H1 (cell line): ENCODE measurements at regions not wholly inside any gene's neighbourhood (a gene's known extent, or its start where the extent isn't known, plus 50 kb on each side); places are given as distances from the start of the nearest gene placed in this dataset.

ENCODE experiments used
- CTCF ChIA-PET: fragments of 300-600 bp; sonication (Branson Sonifier 250); formaldehyde crosslinking; loops from one replicate; lab custom pipeline; 2021; ENCODE audit not compliant: partially characterized antibody; lab: Charles Lee
- POLR2A ChIA-PET: fragments of 300-600 bp; sonication (Branson Sonifier 250); formaldehyde crosslinking; loops from one replicate; lab custom pipeline; 2021; ENCODE audit warnings: inconsistent platforms; ENCODE audit not compliant: partially characterized antibody; lab: Charles Lee
- DNase-seq, 2 experiments: peaks; one replicate each; pipeline versions ENCODE4 v3.0.0 to v3.0.0-alpha.2; 2010 to 2022; ENCODE audit warnings: low spot score in 2 of 2, low read depth in 1 of 2, mixed read lengths in 1 of 2
- FAIRE-seq: peaks from 2 replicates; lab custom pipeline; 2011; peaks lifted over from hg19 to GRCh38; lab: Jason Lieb, UNC
- H2AFZ ChIP-seq: 2 replicates; pipeline ENCODE4 v1.8.1; 2012; ENCODE audit warnings: low read length, inconsistent platforms
- H2AK5ac ChIP-seq: 2 replicates; pipeline ENCODE4 v1.6.1; 2013; ENCODE audit warnings: low read depth, low read length
- H2BK120ac ChIP-seq: replicated peaks from 2 replicates; pipeline ENCODE3; 2013; ENCODE audit warnings: low read depth, low read length, inconsistent platforms
- H2BK12ac ChIP-seq: 2 replicates; pipeline ENCODE4 v1.6.1; 2013; ENCODE audit warnings: low read depth, low read length
- H2BK15ac ChIP-seq: 2 replicates; pipeline ENCODE4 v1.6.1; 2013; ENCODE audit warnings: low read length
- H2BK20ac ChIP-seq: 2 replicates; pipeline ENCODE4 v1.6.1; 2013; ENCODE audit warnings: low read length
- H2BK5ac ChIP-seq: 2 replicates; pipeline ENCODE4 v1.6.1; 2013; ENCODE audit warnings: low read depth, low read length
- H3K14ac ChIP-seq: 2 replicates; pipeline ENCODE4 v1.6.1; 2013; ENCODE audit warnings: inconsistent platforms; ENCODE audit not compliant: insufficient read length
- H3K18ac ChIP-seq: 2 replicates; pipeline ENCODE4 v1.6.1; 2013; ENCODE audit warnings: low read length; ENCODE audit errors: extremely low read depth
- H3K23ac ChIP-seq: 2 replicates; pipeline ENCODE4 v1.6.1; 2013; ENCODE audit warnings: inconsistent platforms; ENCODE audit not compliant: insufficient read length
- H3K23me2 ChIP-seq: 2 replicates; pipeline ENCODE4 v1.6.1; 2013; ENCODE audit warnings: low read depth, low read length
- H3K27ac ChIP-seq: 2 replicates; pipeline ENCODE4 v1.6.1; 2011; ENCODE audit warnings: low read depth, low read length, inconsistent platforms
- H3K27me3 ChIP-seq, 4 experiments: replicated peaks in 1 of 4; 1 replicate in 1 of 4; 2 replicates in 3 of 4; pipeline versions ENCODE4 v1.6.1 to v1.8.1; 2011 to 2013; ENCODE audit warnings: low read length in 3 of 4, mild to moderate bottlenecking in 3 of 4, inconsistent platforms in 2 of 4, mixed read lengths in 2 of 4, moderate library complexity in 1 of 4; ENCODE audit not compliant: control insufficient read depth in 3 of 4, insufficient read depth in 3 of 4; ENCODE audit errors: extremely low read depth in 1 of 4
- H3K36me3 ChIP-seq, 4 experiments: 2 replicates each; pipeline versions ENCODE4 v1.6.1 to v1.8.1; 2011 to 2013; ENCODE audit warnings: mild to moderate bottlenecking in 4 of 4, low read length in 3 of 4, moderate library complexity in 2 of 4, control low read depth in 1 of 4, inconsistent platforms in 1 of 4; ENCODE audit not compliant: insufficient read depth in 4 of 4, control insufficient read depth in 2 of 4
- H3K4ac ChIP-seq: replicated peaks from 2 replicates; pipeline ENCODE3; 2013; ENCODE audit warnings: low read length, low read depth, mixed read lengths, inconsistent platforms; ENCODE audit not compliant: insufficient read length
- H3K4me1 ChIP-seq, 4 experiments: replicated peaks in 1 of 4; 1 replicate in 1 of 4; 2 replicates in 3 of 4; pipeline versions ENCODE4 v1.6.1 to v1.8.1; 2011 to 2013; ENCODE audit warnings: low read length in 3 of 4, inconsistent platforms in 2 of 4, mixed read lengths in 1 of 4; ENCODE audit not compliant: insufficient read depth in 4 of 4, control insufficient read depth in 3 of 4
- H3K4me2 ChIP-seq, 2 experiments: 2 replicates each; pipeline versions ENCODE4 v1.6.1 to v1.8.1; 2011 to 2013; ENCODE audit warnings: low read depth in 2 of 2, low read length in 2 of 2, control low read depth in 1 of 2, inconsistent platforms in 1 of 2, mild to moderate bottlenecking in 1 of 2; ENCODE audit not compliant: insufficient read depth in 1 of 2
- H3K4me3 ChIP-seq, 4 experiments: fragments of 200-600, 300-600 bp in 1 of 4; sonication (generic), shearing (Covaris generic), sonication (Bioruptor Twin) in 1 of 4; 2 replicates each; pipeline versions ENCODE4 v1.5.1 to v1.8.1; 2011 to 2016; ENCODE audit warnings: low read length in 4 of 4, low read depth in 3 of 4, control low read depth in 2 of 4, inconsistent platforms in 2 of 4, mild to moderate bottlenecking in 2 of 4, mixed read lengths in 1 of 4, moderate library complexity in 1 of 4; ENCODE audit not compliant: insufficient read depth in 2 of 4; ENCODE audit errors: extremely low read depth in 1 of 4
- H3K56ac ChIP-seq: replicated peaks from 2 replicates; pipeline ENCODE3; 2013; ENCODE audit warnings: low read depth, mild to moderate bottlenecking, mixed read lengths, low read length, inconsistent platforms; ENCODE audit not compliant: insufficient read length
- H3K79me1 ChIP-seq: 2 replicates; pipeline ENCODE4 v1.6.1; 2013; ENCODE audit warnings: low read depth, low read length, control low read depth
- H3K79me2 ChIP-seq, 2 experiments: 2 replicates each; pipeline versions ENCODE4 v1.6.1 to v1.8.1; 2012 to 2013; ENCODE audit warnings: low read length in 2 of 2, mild to moderate bottlenecking in 2 of 2, inconsistent platforms in 1 of 2; ENCODE audit not compliant: insufficient read depth in 2 of 2, control insufficient read depth in 1 of 2
- H3K9ac ChIP-seq, 4 experiments: replicated peaks in 1 of 4; 1 replicate in 1 of 4; 2 replicates in 3 of 4; pipeline versions ENCODE4 v1.6.1 to v1.8.1; 2011 to 2013; ENCODE audit warnings: low read depth in 3 of 4, low read length in 3 of 4, control low read depth in 2 of 4, mild to moderate bottlenecking in 2 of 4, moderate library complexity in 2 of 4, inconsistent platforms in 1 of 4; ENCODE audit errors: extremely low read depth in 1 of 4
- H3K9me3 ChIP-seq, 2 experiments: 2 replicates each; pipeline versions ENCODE4 v1.6.1 to v1.8.1; 2012 to 2013; ENCODE audit warnings: mild to moderate bottlenecking in 2 of 2, moderate library complexity in 2 of 2, control low read depth in 1 of 2, inconsistent platforms in 1 of 2, low read depth in 1 of 2, low read length in 1 of 2, mixed read lengths in 1 of 2; ENCODE audit not compliant: insufficient read depth in 2 of 2
- H4K20me1 ChIP-seq, 2 experiments: replicated peaks in 1 of 2; 2 replicates each; pipeline versions ENCODE3 to v1.8.1; 2011 to 2013; ENCODE audit warnings: inconsistent platforms in 2 of 2, low read length in 2 of 2, mild to moderate bottlenecking in 1 of 2; ENCODE audit not compliant: insufficient read depth in 2 of 2, control insufficient read depth in 1 of 2
- H4K5ac ChIP-seq: 2 replicates; pipeline ENCODE4 v1.6.1; 2013; ENCODE audit warnings: low read length, low read depth, mixed read lengths, inconsistent platforms; ENCODE audit not compliant: insufficient read length
- H4K8ac ChIP-seq: 2 replicates; pipeline ENCODE4 v1.8.0; 2013; ENCODE audit warnings: mild to moderate bottlenecking, moderate library complexity, low read length, inconsistent platforms; ENCODE audit not compliant: insufficient read depth; ENCODE audit errors: extremely low read depth
- H4K91ac ChIP-seq: replicated peaks from 2 replicates; pipeline ENCODE3; 2013; ENCODE audit warnings: low read length, mixed read lengths, inconsistent platforms; ENCODE audit not compliant: insufficient read length
- ASH2L ChIP-seq: fragments of 200-600, 300-600 bp; sonication (generic); IDR thresholded peaks from one replicate; pipeline ENCODE4 v1.7.1; 2017; ENCODE audit warnings: low read length
- BACH1 ChIP-seq: IDR thresholded peaks from 2 replicates; pipeline ENCODE4 v1.6.1; 2012; ENCODE audit warnings: low read length, improper control_type of control experiment
- CHD1 ChIP-seq: IDR thresholded peaks from 2 replicates; pipeline ENCODE4 v1.6.1; 2012; ENCODE audit warnings: low read depth, low read length, improper control_type of control experiment
- CHD2 ChIP-seq: IDR thresholded peaks from 2 replicates; pipeline ENCODE4 v1.6.1; 2012; ENCODE audit warnings: low read length, improper control_type of control experiment
- GABPA ChIP-seq: IDR thresholded peaks from 2 replicates; pipeline ENCODE4 v1.6.1; 2011; ENCODE audit warnings: mild to moderate bottlenecking, low read length, moderate library complexity, borderline replicate concordance; ENCODE audit not compliant: insufficient read depth
- JUN ChIP-seq: IDR thresholded peaks from 2 replicates; pipeline ENCODE4 v1.6.1; 2011; ENCODE audit warnings: low read depth, mild to moderate bottlenecking, improper control_type of control experiment, low read length
- JUND ChIP-seq: IDR thresholded peaks from 2 replicates; pipeline ENCODE4 v1.6.1; 2011; ENCODE audit warnings: mild to moderate bottlenecking, improper control_type of control experiment, low read length
- KDM1A ChIP-seq: fragments of 200-600, 300-600 bp; sonication (generic); IDR thresholded peaks from 2 replicates; pipeline ENCODE4 v1.7.1; 2016; ENCODE audit warnings: mild to moderate bottlenecking, low read length, borderline replicate concordance
- MAFK ChIP-seq: IDR thresholded peaks from 2 replicates; pipeline ENCODE4 v1.6.1; 2012; ENCODE audit warnings: low read depth, mild to moderate bottlenecking, improper control_type of control experiment, low read length
- SIRT6 ChIP-seq: IDR thresholded peaks from one replicate; pipeline ENCODE4 v1.7.1; 2012; ENCODE audit warnings: low read length, inconsistent platforms
- SIX5 ChIP-seq: IDR thresholded peaks from 2 replicates; pipeline ENCODE4 v1.6.1; 2011; ENCODE audit warnings: mild to moderate bottlenecking, low read depth, low read length
- SRF ChIP-seq: IDR thresholded peaks from 2 replicates; pipeline ENCODE4 v1.6.1; 2011; ENCODE audit warnings: mild to moderate bottlenecking, low read depth, low read length, moderate library complexity
- WGBS, 2 experiments: shearing (Covaris generic) in 1 of 2; methylation state at CpG; one replicate each; pipeline versions ENCODE4 v1.1.6 to v1.1.7; 2013 to 2015; ENCODE audit warnings: low lambda C conversion rate in 2 of 2, mixed read lengths in 2 of 2, inconsistent platforms in 1 of 2, low coverage in 1 of 2, missing lambda C conversion rate in 1 of 2; ENCODE audit not compliant: insufficient replicate concordance in 2 of 2, insufficient coverage in 1 of 2, insufficient read length in 1 of 2; ENCODE audit errors: extremely low coverage in 1 of 2, missing lambda C conversion rate in 1 of 2; 5-methylcytosine and 5-hydroxymethylcytosine counted together

DNA sequence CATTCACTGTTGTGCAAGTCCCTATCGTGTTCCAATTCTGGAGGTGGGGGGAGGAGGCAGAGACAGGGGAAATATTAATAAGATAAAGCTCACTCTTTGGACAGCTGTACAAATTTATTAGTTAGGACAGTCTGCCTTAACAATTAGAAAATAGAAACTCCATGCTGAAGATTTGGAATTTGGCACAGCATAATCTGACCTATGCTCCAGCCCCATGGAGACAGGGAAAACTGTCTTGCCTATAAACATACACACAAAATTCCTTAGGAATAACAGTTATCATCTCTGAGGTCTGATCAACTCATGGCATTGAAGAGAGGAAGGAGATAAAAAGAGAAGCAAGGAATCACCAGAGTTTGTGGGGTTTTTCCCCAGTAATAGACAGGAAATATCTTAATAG, 335.4 kb upstream of the MEOX2 start:
- H3K79me1 ChIP-seq = no peaks in the 10 kb centered on the region
- CTCF ChIA-PET = interaction anchor here (0.7 kb wide), 1 partner anchor 238 kb away, joined by 4 read pairs; no protein-coding TSS in a partner anchor
- H3K4me3 ChIP-seq = no peak overlapping the region
- no peak overlapping the region for H2AFZ ChIP-seq
- WGBS, 2 experiments = 96% methylated on average over 1 of the region's 1 CpG; no CpG with 5 or more reads in 1 of the 2 experiments
- H3K56ac ChIP-seq = no peak overlapping the region
- H3K14ac ChIP-seq = no peak overlapping the region
- H3K23ac ChIP-seq = no peak overlapping the region
- H2AK5ac ChIP-seq = no peak overlapping the region
- no peak overlapping the region for H3K4me2 ChIP-seq
- no peaks in the 10 kb centered on the region for H4K20me1 ChIP-seq
- no peak overlapping the region for H4K91ac ChIP-seq
- H2BK5ac ChIP-seq = no peak overlapping the region
- H3K4me1 ChIP-seq = no peaks in the 10 kb centered on the region
- no peak for TF ChIP-seq KDM1A
- TF ChIP-seq SIRT6 = no peak
- no peak for TF ChIP-seq BACH1
- no peak for TF ChIP-seq JUND
- TF ChIP-seq SIX5 = no peak
- no peak for TF ChIP-seq ASH2L
- no peak for TF ChIP-seq CHD1
- TF ChIP-seq CHD2 = no peak
- no peak for TF ChIP-seq MAFK
- no peak for TF ChIP-seq SRF
- no peak for TF ChIP-seq JUN
- TF ChIP-seq GABPA = no peak
- DNase-seq = no peak
- H4K8ac ChIP-seq = no peak overlapping the region
- H3K23me2 ChIP-seq = no peaks in the 10 kb centered on the region
- no peaks in the 10 kb centered on the region for H3K27me3 ChIP-seq
- no peak overlapping the region for H2BK20ac ChIP-seq
- no peak overlapping the region for H2BK12ac ChIP-seq
- no peak overlapping the region for H2BK15ac ChIP-seq
- H4K5ac ChIP-seq = no peak overlapping the region
- H3K27ac ChIP-seq = no peak overlapping the region
- FAIRE-seq = no peak
- H3K79me2 ChIP-seq = no peaks in the 10 kb centered on the region
- no peaks in the 10 kb centered on the region for H3K36me3 ChIP-seq
- H2BK120ac ChIP-seq = no peak overlapping the region
- H3K9me3 ChIP-seq = no peaks in the 10 kb centered on the region
- no peak overlapping the region for H3K9ac ChIP-seq
- H3K18ac ChIP-seq = no peak overlapping the region
- POLR2A ChIA-PET = no interaction called here
- H3K4ac ChIP-seq = no peak overlapping the region
